Cardiac septum (tissue), 1 donor: ENCODE measurements at regions not wholly inside any gene's neighbourhood (a gene's known extent, or its start where the extent isn't known, plus 50 kb on each side); places are given as distances from the start of the nearest gene placed in this dataset.
"Not testable (repeated sequence)": the region's sequence is repeated elsewhere in the genome, so short reads cannot be mapped to it uniquely, and the experiment has no call there.

Experiments
- DNase-seq: peaks from one replicate; pipeline ENCODE4 v3.0.0-alpha.2; 2020; ENCODE audit warnings: low spot score
- intact Hi-C: fragments of 100-400 bp; cut with DNase I; formaldehyde crosslinking; loops from one replicate; pipeline ENCODE4 v1.14.0; 2022
- donor health status: DM: no; HTN: no; CAD: no.

- intact Hi-C loops = no loop called here
- no peak for DNase-seq
These were observed 327.1 kb downstream of the ETAA1 start for GRCh38 chr2:67724261-67724660.

GRCh38 chr2:67725731-67726130 is 328.6 kb downstream of the ETAA1 start:
- DNase-seq = no peak
- intact Hi-C loops = no loop called here

- DNase-seq = no peak
- intact Hi-C loops = no loop called here
These were observed 329.3 kb downstream of the ETAA1 start for GRCh38 chr2:67726416-67726815.

- intact Hi-C loops = no loop called here
- DNase-seq = no peak
These were observed 330.0 kb downstream of the ETAA1 start for GRCh38 chr2:67727131-67727530.

GRCh38 chr2:67727623-67728022 is 330.5 kb downstream of the ETAA1 start:
- DNase-seq = no peak
- intact Hi-C loops = no loop called here

- intact Hi-C loops = no loop called here
These were observed 332.3 kb downstream of the ETAA1 start for GRCh38 chr2:67729474-67729873.

GRCh38 chr2:67733517-67733916 is 329.3 kb downstream of the C1D start:
- intact Hi-C loops = no loop called here
- DNase-seq = no peak

More at GRCh38 chr2:67729474-67729873, 332.3 kb downstream of the ETAA1 start:
- DNase-seq = no peak

- intact Hi-C loops = no loop called here
- DNase-seq = no peak
These were observed 310.6 kb downstream of the C1D start for GRCh38 chr2:67752199-67752598.

GRCh38 chr2:67752969-67753368 is 309.8 kb downstream of the C1D start:
- intact Hi-C loops = no loop called here
- no peak for DNase-seq

GRCh38 chr2:67755156-67755882 is 307.5 kb downstream of the C1D start:
- intact Hi-C loops = no loop called here
- DNase-seq = no peak

GRCh38 chr2:67760995-67761394 is 301.8 kb downstream of the C1D start:
- DNase-seq = no peak

GRCh38 chr2:67771380-67771779 is 291.4 kb downstream of the C1D start:
- intact Hi-C loops = no loop called here
- DNase-seq = no peak

More at GRCh38 chr2:67760995-67761394, 301.8 kb downstream of the C1D start:
- intact Hi-C loops = no loop called here

GRCh38 chr2:67772216-67773170 is 290.3 kb downstream of the C1D start:
- intact Hi-C loops = no loop called here
- no peak for DNase-seq

GRCh38 chr2:67773851-67774250 is 289.0 kb downstream of the C1D start:
- intact Hi-C loops = no loop called here
- DNase-seq = no peak

- intact Hi-C loops = no loop called here
- DNase-seq = no peak
These were observed 286.5 kb downstream of the C1D start for GRCh38 chr2:67776276-67776675.

GRCh38 chr2:67777010-67777409 is 285.8 kb downstream of the C1D start:
- intact Hi-C loops = no loop called here
- no peak for DNase-seq

- intact Hi-C loops = no loop called here
- DNase-seq = no peak
These were observed 284.9 kb downstream of the C1D start for GRCh38 chr2:67777836-67778429.

- intact Hi-C loops, DNase-seq: not testable (repeated sequence)
These were observed 282.0 kb downstream of the C1D start for GRCh38 chr2:67780841-67781240.

GRCh38 chr2:67782443-67782842 is 280.4 kb downstream of the C1D start:
- no peak for DNase-seq
- intact Hi-C loops = no loop called here

GRCh38 chr2:67783026-67783425 is 279.8 kb downstream of the C1D start:
- intact Hi-C loops = no loop called here
- no peak for DNase-seq
